NB4 (cell line): ENCODE measurements at regions not wholly inside any gene's neighbourhood (a gene's known extent, or its start where the extent isn't known, plus 50 kb on each side); places are given as distances from the start of the nearest gene placed in this dataset.

Experiments
- CTCF ChIP-seq: IDR thresholded peaks from one replicate; pipeline ENCODE4 v1.5.1; 2012; ENCODE audit warnings: low read depth, low read length
- MAX ChIP-seq: IDR thresholded peaks from 2 replicates; pipeline ENCODE4 v1.6.1; 2011; ENCODE audit warnings: low read depth, low read length
- POLR2A ChIP-seq: IDR thresholded peaks from 2 replicates; pipeline ENCODE4 v1.6.1; 2011; ENCODE audit warnings: mild to moderate bottlenecking; ENCODE audit not compliant: insufficient read length; ENCODE audit errors: extremely low read depth

- TF ChIP-seq MAX (no peak), CTCF (no peak), POLR2A (no peak)
These were observed 754.0 kb upstream of the ADAMTS16 start for GRCh38 chr5:4386152-4386551.
